Right atrium auricular region (tissue), 2 donors: ENCODE measurements at regions not wholly inside any gene's neighbourhood (a gene's known extent, or its start where the extent isn't known, plus 50 kb on each side); places are given as distances from the start of the nearest gene placed in this dataset.

ENCODE experiments used
- DNase-seq: peaks from one replicate; pipeline ENCODE4 v3.0.0-alpha.2; 2019; ENCODE audit warnings: low spot score
- H3K27ac ChIP-seq, 2 donors: fragments of 200-600 bp; sonication (generic); 1 replicate in 1 of 2; 2 replicates in 1 of 2; pipeline ENCODE4 v1.5.1; 2016 to 2019
- H3K27me3 ChIP-seq, 2 donors: fragments of 200-600 bp; sonication (generic); one replicate each; pipeline versions ENCODE4 v1.5.1 to v1.6.0; 2017 to 2019
- H3K36me3 ChIP-seq: fragments of 200-600 bp; sonication (generic); one replicate; pipeline ENCODE4 v1.5.1; 2016
- H3K4me1 ChIP-seq, 2 donors: fragments of 200-600 bp; sonication (generic); one replicate each; pipeline versions ENCODE4 v1.5.1 to v1.6.0; 2017 to 2019
- H3K4me3 ChIP-seq, 2 donors: fragments of 200-600 bp; sonication (generic); 1 replicate in 1 of 2; 2 replicates in 1 of 2; pipeline ENCODE4 v1.5.1; 2017 to 2019; ENCODE audit warnings: mild to moderate bottlenecking in 1 of 2, moderate library complexity in 1 of 2
- H3K9me3 ChIP-seq, 2 donors: fragments of 200-600 bp; sonication (generic); one replicate each; pipeline ENCODE4 v1.5.1; 2019
- TF ChIP-seq, protein P1 (sequence below), 2 donors: fragments of 200-600 bp; sonication (generic); IDR thresholded peaks; one replicate each; pipeline ENCODE4 v1.5.1; 2019; ENCODE audit warnings: antibody characterized with exemption in 2 of 2

DNA sequence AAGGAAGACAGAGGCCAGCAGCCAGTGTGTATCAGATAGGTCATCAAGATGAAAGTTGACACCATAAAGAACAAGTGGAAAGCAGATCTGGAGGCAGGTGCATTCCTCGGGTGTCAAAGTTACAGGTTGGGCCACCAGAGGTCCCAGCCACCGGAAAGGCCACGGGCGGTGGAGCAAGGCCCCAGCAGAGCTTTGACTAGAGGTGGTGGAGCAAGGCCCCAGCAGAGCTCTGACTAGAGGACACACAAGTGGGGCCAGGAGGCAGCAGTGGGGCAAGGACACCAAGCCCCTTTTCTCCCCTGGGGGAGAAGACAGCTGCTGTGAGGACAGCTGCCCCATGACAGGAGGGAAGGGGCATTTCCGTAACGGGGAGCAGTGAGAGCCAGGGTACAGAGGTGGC, 115.1 kb downstream of the GYPC start:
- Histone ChIP-seq H3K36me3 (no peaks in the 10 kb centered on the region), H3K9me3 (no peaks in the 10 kb centered on the region), H3K27me3 (no peaks in the 10 kb centered on the region), H3K27ac (no peak overlapping the region), H3K4me3 (no peak overlapping the region), H3K4me1 (no peaks in the 10 kb centered on the region)
- TF ChIP-seq, protein P1, sequence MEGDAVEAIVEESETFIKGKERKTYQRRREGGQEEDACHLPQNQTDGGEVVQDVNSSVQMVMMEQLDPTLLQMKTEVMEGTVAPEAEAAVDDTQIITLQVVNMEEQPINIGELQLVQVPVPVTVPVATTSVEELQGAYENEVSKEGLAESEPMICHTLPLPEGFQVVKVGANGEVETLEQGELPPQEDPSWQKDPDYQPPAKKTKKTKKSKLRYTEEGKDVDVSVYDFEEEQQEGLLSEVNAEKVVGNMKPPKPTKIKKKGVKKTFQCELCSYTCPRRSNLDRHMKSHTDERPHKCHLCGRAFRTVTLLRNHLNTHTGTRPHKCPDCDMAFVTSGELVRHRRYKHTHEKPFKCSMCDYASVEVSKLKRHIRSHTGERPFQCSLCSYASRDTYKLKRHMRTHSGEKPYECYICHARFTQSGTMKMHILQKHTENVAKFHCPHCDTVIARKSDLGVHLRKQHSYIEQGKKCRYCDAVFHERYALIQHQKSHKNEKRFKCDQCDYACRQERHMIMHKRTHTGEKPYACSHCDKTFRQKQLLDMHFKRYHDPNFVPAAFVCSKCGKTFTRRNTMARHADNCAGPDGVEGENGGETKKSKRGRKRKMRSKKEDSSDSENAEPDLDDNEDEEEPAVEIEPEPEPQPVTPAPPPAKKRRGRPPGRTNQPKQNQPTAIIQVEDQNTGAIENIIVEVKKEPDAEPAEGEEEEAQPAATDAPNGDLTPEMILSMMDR (IDR thresholded peaks at IDR 0.05) = no peak
- DNase-seq = no peak

DNA sequence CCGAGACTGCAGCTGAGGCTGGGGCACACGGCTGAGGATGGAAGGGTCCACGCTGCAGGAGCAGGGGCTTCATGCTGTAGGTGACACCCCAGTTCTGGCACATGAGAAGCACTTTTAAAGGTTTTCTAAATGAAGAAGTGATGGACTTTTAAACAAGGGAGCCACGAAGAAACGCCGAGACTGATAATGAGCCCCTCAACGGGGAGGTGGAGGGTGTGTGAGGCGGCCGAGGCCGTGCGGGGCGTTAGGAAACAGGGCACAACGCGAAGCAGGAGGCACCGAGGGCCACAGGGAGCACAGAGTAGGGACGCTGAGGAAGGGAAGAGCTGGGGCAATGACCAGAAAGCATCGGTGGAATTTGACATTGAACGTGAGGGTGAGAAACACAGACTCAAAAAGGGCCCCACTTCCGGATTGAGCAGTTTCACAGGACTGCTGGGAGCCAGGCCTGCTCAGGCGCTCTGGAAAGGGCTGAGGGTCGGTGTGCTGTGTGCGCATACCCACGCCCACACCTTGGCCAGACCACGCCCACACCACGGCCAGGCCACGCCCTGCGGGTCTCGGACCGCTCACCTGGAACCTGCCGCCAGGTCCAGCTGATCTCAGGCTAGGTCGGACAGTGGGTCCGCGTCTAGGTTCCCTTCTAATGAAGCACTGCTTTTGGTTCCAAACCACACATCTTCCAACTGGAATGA, 115.7 kb downstream of the GYPC start:
- Histone ChIP-seq H3K27me3 (no peaks in the 10 kb centered on the region), H3K36me3 (no peaks in the 10 kb centered on the region), H3K9me3 (no peaks in the 10 kb centered on the region), H3K27ac (no peak overlapping the region), H3K4me1 (peaks cover 0 to 2% of the 10 kb centered on the region in 2 donors), H3K4me3 (no peak overlapping the region)
- no peak for DNase-seq
- TF ChIP-seq, protein P1 (IDR thresholded peaks at IDR 0.05) = no peak

DNA sequence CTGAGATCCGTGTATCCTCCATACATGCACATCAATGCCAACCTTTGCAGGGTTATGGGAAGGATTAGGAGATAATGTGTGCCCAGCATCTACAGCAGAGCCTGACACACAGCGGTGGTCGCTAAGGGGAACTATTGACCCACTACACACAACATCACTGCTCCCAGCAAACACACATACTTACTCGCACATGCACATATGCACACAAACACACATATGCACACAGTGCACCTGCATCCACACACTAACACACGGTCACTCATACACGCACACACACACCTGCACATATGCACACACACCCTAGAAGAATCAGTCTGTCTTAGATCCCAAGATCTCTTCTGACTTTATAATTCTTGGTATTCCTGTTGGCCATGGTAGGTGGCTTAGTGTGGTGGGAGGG, 118.3 kb downstream of the GYPC start:
- Histone ChIP-seq H3K9me3 (no peaks in the 10 kb centered on the region), H3K27me3 (no peaks in the 10 kb centered on the region), H3K27ac (no peak overlapping the region), H3K4me1 (peaks cover 0 to 6% of the 10 kb centered on the region in 2 donors), H3K4me3 (no peak overlapping the region), H3K36me3 (no peaks in the 10 kb centered on the region)
- TF ChIP-seq, protein P1 (IDR thresholded peaks at IDR 0.05) = no peak
- no peak for DNase-seq

- TF ChIP-seq, protein P1 (IDR thresholded peaks at IDR 0.05) = no peak
- H3K4me3 ChIP-seq = no peak overlapping the region
- no peaks in the 10 kb centered on the region for H3K9me3 ChIP-seq
- H3K27me3 ChIP-seq = no peaks in the 10 kb centered on the region
- H3K4me1 ChIP-seq = peaks cover 0 to 6% of the 10 kb centered on the region in 2 donors
- no peaks in the 10 kb centered on the region for H3K36me3 ChIP-seq
- DNase-seq = no peak
- no peak overlapping the region for H3K27ac ChIP-seq
These were observed 118.8 kb downstream of the GYPC start for GRCh38 chr2:126774761-126775160.

GRCh38 chr2:126775300-126775985, 119.5 kb downstream of the GYPC start:
- H3K27me3 ChIP-seq = no peaks in the 10 kb centered on the region
- H3K4me3 ChIP-seq = no peak overlapping the region
- TF ChIP-seq, protein P1 (IDR thresholded peaks at IDR 0.05) = no peak
- no peak overlapping the region for H3K27ac ChIP-seq
- H3K9me3 ChIP-seq = no peaks in the 10 kb centered on the region
- DNase-seq = no peak
- H3K36me3 ChIP-seq = no peaks in the 10 kb centered on the region
- H3K4me1 ChIP-seq = peaks cover 0 to 6% of the 10 kb centered on the region in 2 donors
